Activated naive CD4-positive, alpha-beta T cell treated with anti-CD3 and anti-CD28 coated beads, Interleukin-2, amount 50 U/mL, for 24 hours (primary cell): ENCODE measurements at regions not wholly inside any gene's neighbourhood (a gene's known extent, or its start where the extent isn't known, plus 50 kb on each side); places are given as distances from the start of the nearest gene placed in this dataset.

Experiments
- H3K27ac Mint-ChIP-seq: one replicate; pipeline ENCODE4 v1.8.0; 2021; ENCODE audit warnings: mild to moderate bottlenecking, mixed read lengths
- H3K27me3 Mint-ChIP-seq: one replicate; pipeline ENCODE4 v1.8.0; 2021; ENCODE audit warnings: mixed read lengths
- H3K36me3 Mint-ChIP-seq: one replicate; pipeline ENCODE4 v1.8.0; 2021; ENCODE audit warnings: mixed read lengths
- H3K4me1 Mint-ChIP-seq: one replicate; pipeline ENCODE4 v1.8.0; 2021; ENCODE audit warnings: mixed read lengths
- H3K4me3 Mint-ChIP-seq: one replicate; pipeline ENCODE4 v1.8.0; 2021; ENCODE audit warnings: mild to moderate bottlenecking, mixed read lengths
- H3K9me3 Mint-ChIP-seq: one replicate; pipeline ENCODE4 v1.8.0; 2021; ENCODE audit warnings: mixed read lengths

DNA sequence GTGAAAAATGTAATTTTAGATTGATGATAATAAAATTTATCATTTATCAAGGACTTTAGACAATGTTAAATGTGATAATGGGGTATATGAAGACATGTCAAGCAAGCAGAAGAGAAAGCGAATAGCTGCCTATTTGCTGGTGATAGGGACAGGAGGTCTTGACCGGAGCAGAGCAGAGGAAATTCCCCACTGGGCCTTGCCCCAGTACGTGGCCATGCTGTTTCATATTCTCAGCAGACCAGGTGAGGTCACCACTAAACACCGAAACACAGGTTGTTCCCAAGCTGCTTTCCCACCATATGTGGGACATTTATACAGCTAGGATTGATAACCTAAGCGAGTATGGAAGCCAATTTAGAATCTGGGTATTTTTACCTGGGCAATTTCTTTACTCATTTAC is 1629.6 kb downstream of the FAM181B start:
- no peaks in the 10 kb centered on the region for H3K27me3 Mint-ChIP-seq
- H3K9me3 Mint-ChIP-seq = peaks cover 9% of the 10 kb centered on the region
- no peaks in the 10 kb centered on the region for H3K36me3 Mint-ChIP-seq
- no peak overlapping the region for H3K4me3 Mint-ChIP-seq
- no peaks in the 10 kb centered on the region for H3K4me1 Mint-ChIP-seq
- H3K27ac Mint-ChIP-seq = peak overlapping the region; percentile 4

DNA sequence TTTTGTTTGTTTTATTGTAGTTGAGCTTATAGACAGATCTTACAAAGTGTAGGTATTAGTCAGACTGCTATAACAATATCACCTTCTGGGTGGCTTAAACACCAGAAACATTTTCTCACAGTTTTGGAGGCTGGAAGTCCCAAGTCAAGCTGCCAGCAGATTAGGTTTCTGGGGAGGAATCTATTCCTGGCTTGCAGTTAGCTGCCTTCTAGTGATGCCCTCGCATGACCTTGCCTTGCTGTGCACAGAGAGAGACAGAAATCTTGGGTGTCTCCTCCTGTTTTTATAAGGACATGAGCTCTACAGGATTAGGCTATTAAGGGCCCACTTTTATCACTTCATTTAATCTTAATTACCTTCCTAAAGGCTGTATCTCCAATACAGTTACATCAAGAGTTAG is 1635.2 kb downstream of the FAM181B start:
- H3K4me3 Mint-ChIP-seq = no peak overlapping the region
- H3K36me3 Mint-ChIP-seq = no peaks in the 10 kb centered on the region
- H3K27me3 Mint-ChIP-seq = no peaks in the 10 kb centered on the region
- H3K4me1 Mint-ChIP-seq = no peaks in the 10 kb centered on the region
- no peaks in the 10 kb centered on the region for H3K9me3 Mint-ChIP-seq
- no peak overlapping the region for H3K27ac Mint-ChIP-seq

- Mint-ChIP-seq H3K4me3 (no peak overlapping the region), H3K9me3 (no peaks in the 10 kb centered on the region), H3K27ac (no peak overlapping the region), H3K4me1 (no peaks in the 10 kb centered on the region), H3K36me3 (no peaks in the 10 kb centered on the region), H3K27me3 (no peaks in the 10 kb centered on the region)
Observed at GRCh38 chr11:81092522-81092921, 1641.1 kb downstream of the FAM181B start.

DNA sequence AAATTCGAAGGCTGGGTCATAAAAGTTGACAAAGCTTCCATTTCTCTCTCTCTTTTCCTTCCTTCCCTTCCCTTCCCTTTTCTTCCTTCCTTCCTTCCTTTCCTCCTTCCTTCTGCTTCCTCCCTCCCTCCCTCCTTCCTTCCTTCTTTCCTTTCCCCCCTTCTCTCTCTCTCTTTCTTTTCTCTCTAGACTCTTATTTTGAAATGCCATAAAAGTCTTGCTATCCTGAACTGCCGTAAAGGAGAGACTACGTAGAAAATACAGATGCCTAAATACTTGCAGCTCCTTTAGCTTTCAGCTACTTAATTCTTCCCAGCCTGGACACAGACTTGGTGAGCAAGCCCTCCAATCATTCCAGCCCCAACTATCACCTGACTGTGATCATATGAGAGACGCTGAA is 1644.4 kb downstream of the FAM181B start:
- Mint-ChIP-seq H3K27ac (no peak overlapping the region), H3K27me3 (no peaks in the 10 kb centered on the region), H3K36me3 (no peaks in the 10 kb centered on the region), H3K9me3 (peaks cover 4% of the 10 kb centered on the region), H3K4me3 (no peak overlapping the region), H3K4me1 (no peaks in the 10 kb centered on the region)

GRCh38 chr11:81080476-81080875 is 1639.6 kb upstream of the TENM4 start:
- no peaks in the 10 kb centered on the region for H3K4me1 Mint-ChIP-seq
- H3K9me3 Mint-ChIP-seq = peaks cover 7% of the 10 kb centered on the region
- H3K27ac Mint-ChIP-seq = no peak overlapping the region
- H3K36me3 Mint-ChIP-seq = no peaks in the 10 kb centered on the region
- no peaks in the 10 kb centered on the region for H3K27me3 Mint-ChIP-seq
- no peak overlapping the region for H3K4me3 Mint-ChIP-seq

DNA sequence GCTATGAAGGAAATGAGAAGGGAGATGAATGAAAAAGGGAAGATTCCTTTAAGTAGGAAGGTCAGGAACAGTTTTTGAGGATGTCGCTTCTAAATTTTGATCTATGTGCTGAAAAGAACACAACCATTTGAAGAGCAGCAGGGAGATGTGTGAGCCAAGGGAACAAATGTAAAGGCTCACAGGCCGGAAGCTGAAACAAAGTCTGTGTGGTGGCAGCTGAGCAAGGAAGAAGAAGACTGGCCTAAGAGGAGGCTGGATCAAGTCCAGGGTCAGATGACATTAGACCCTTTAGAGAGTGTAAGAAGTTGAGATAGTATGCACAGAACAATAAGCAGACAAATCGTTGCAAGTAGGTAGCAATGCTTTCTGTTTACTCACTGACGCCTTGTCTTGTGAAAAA is 1631.4 kb upstream of the TENM4 start:
- H3K27me3 Mint-ChIP-seq = no peaks in the 10 kb centered on the region
- H3K4me3 Mint-ChIP-seq = no peak overlapping the region
- no peaks in the 10 kb centered on the region for H3K4me1 Mint-ChIP-seq
- H3K36me3 Mint-ChIP-seq = no peaks in the 10 kb centered on the region
- no peak overlapping the region for H3K27ac Mint-ChIP-seq
- H3K9me3 Mint-ChIP-seq = peaks cover 13% of the 10 kb centered on the region

DNA sequence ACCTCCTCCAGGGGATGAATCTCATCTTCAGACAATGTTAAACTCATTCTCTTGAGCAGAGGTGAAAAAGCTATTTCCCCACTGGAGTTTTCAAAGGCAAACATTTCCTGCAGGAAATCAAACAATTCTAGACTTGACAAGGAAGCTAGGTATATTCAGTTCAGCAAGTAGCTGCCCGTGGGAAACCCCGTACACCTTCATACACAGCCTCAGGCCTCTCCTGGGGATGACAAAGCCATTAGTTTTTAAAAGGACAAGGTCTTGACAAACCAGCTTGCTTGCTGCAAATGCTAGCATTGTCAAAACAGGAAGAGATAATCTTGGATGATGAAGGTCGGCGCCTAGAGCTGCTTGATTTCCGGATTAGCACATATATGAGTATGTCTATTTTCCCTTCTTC is 1630.8 kb upstream of the TENM4 start:
- Mint-ChIP-seq H3K36me3 (no peaks in the 10 kb centered on the region), H3K9me3 (peaks cover 13% of the 10 kb centered on the region), H3K4me3 (no peak overlapping the region), H3K4me1 (no peaks in the 10 kb centered on the region), H3K27me3 (no peaks in the 10 kb centered on the region), H3K27ac (no peak overlapping the region)

DNA sequence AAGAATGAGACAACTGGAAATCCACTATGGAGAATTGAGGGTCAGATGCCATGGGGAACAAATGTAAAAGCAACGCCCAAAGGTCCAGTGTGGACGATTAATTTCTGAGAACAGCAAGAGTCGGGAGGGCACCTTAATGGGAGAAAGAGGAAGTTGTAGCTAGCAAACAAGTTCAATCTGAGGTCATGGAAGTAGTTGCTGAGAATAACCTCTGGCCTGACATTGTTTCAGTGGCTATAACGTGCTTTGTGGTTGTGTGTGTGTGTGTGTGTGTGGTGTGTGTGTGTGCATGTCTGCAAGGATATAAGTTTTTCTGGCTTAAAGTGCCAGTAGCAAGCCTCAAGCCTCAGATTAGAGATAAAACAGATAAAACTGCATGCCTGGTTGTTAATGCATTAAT is 1630.1 kb upstream of the TENM4 start:
- H3K36me3 Mint-ChIP-seq = no peaks in the 10 kb centered on the region
- H3K27me3 Mint-ChIP-seq = no peaks in the 10 kb centered on the region
- no peaks in the 10 kb centered on the region for H3K4me1 Mint-ChIP-seq
- no peak overlapping the region for H3K27ac Mint-ChIP-seq
- H3K4me3 Mint-ChIP-seq = no peak overlapping the region
- peaks cover 13% of the 10 kb centered on the region for H3K9me3 Mint-ChIP-seq

- H3K36me3 Mint-ChIP-seq = no peaks in the 10 kb centered on the region
- H3K9me3 Mint-ChIP-seq = no peaks in the 10 kb centered on the region
- no peak overlapping the region for H3K4me3 Mint-ChIP-seq
- no peaks in the 10 kb centered on the region for H3K27me3 Mint-ChIP-seq
- no peaks in the 10 kb centered on the region for H3K4me1 Mint-ChIP-seq
- H3K27ac Mint-ChIP-seq = no peak overlapping the region
Observed at GRCh38 chr11:81059356-81059755, 1618.5 kb upstream of the TENM4 start.

DNA sequence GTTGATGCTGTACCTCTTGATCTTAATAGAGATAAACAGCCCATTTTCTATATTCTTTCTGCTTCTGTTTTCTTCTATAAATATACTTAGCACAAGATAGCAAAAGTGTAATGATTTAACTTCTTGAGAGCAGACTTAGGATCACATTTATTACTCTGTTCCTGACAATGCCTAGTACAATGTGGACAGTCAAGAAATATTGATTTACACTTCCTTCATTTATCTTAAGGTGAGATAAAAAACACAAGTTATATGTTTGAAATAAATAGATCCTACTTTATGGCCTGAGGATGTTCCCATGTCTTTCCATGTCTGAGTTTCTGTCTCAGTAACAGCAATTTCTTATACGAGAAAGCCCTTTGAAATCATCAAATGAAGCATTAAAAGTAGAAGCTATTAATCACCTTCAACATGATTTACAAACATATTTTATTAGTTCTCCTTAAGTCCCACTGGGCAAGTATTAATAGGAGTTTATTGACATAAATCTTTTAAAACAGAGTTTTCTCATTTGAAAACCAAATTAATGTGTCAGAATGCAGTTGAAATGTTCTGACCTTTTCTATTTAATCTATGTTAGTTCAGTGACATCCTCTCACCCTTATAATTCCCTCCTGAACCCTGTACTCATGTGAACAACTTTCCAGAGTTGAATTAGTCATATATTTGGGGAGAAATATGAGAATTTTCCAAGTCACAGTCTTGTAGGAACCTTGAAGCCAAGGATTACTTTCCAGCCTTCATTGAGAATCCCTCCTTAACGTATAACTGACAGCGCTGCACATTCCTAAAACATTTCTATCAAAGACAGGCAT is 1611.7 kb upstream of the TENM4 start:
- Mint-ChIP-seq H3K27me3 (no peaks in the 10 kb centered on the region), H3K36me3 (no peaks in the 10 kb centered on the region), H3K9me3 (no peaks in the 10 kb centered on the region), H3K4me3 (no peak overlapping the region), H3K27ac (no peak overlapping the region), H3K4me1 (no peaks in the 10 kb centered on the region)

GRCh38 chr11:81039916-81040524 is 1599.2 kb upstream of the TENM4 start:
- Mint-ChIP-seq H3K36me3 (no peaks in the 10 kb centered on the region), H3K27me3 (no peaks in the 10 kb centered on the region), H3K27ac (no peak overlapping the region), H3K9me3 (peaks cover 14% of the 10 kb centered on the region), H3K4me1 (no peaks in the 10 kb centered on the region), H3K4me3 (no peak overlapping the region)

- H3K36me3 Mint-ChIP-seq = no peaks in the 10 kb centered on the region
- no peaks in the 10 kb centered on the region for H3K4me1 Mint-ChIP-seq
- H3K27me3 Mint-ChIP-seq = no peaks in the 10 kb centered on the region
- H3K9me3 Mint-ChIP-seq = peaks cover 14% of the 10 kb centered on the region
- H3K4me3 Mint-ChIP-seq = no peak overlapping the region
- H3K27ac Mint-ChIP-seq = no peak overlapping the region
Observed at GRCh38 chr11:81036168-81036870, 1595.5 kb upstream of the TENM4 start.

DNA sequence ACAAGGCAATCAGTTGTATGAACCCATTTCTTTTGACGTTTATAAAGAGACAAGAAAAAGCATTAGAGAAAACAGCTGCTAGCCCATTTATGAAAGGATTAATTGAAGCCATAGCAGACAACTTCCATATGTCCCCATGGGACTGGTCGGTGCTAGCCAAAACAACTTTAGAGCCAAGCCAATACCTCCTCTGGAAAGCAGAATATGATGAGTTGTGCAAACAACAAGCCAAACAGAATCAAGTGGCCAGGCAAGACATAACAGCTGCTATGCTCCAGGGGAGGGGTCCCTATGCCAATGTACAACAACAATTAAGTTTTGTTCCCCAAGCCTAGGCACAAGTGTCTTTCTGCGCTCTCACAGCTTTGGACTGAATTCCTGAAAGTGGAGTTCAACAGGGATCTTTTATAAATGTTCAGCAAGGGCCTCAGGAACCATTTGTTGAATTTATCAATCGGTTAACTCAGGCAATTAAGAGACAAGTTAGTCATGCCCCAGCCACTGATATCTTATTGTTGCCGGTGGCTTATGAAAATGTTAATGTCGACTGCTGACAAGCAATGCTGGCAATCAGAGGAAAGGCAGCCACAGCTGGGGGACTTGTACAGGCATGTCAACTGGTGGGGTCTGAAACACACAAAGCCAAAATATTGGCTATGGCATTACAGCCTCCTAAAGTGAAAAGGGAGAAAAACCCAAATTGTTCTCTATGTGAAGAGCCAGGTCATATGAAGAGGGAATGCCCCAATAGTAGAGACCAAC is 1593.1 kb upstream of the TENM4 start:
- Mint-ChIP-seq H3K27me3 (no peaks in the 10 kb centered on the region), H3K36me3 (no peaks in the 10 kb centered on the region), H3K4me3 (no peak overlapping the region), H3K27ac (no peak overlapping the region), H3K9me3 (peaks cover 10% of the 10 kb centered on the region), H3K4me1 (no peaks in the 10 kb centered on the region)

- Mint-ChIP-seq H3K4me3 (no peak overlapping the region), H3K27ac (no peak overlapping the region), H3K36me3 (no peaks in the 10 kb centered on the region), H3K27me3 (no peaks in the 10 kb centered on the region), H3K4me1 (no peaks in the 10 kb centered on the region), H3K9me3 (peaks cover 10% of the 10 kb centered on the region)
Observed at GRCh38 chr11:81032906-81033305, 1592.1 kb upstream of the TENM4 start.

GRCh38 chr11:81030186-81030585 is 1589.4 kb upstream of the TENM4 start:
- no peaks in the 10 kb centered on the region for H3K4me1 Mint-ChIP-seq
- no peaks in the 10 kb centered on the region for H3K27me3 Mint-ChIP-seq
- no peak overlapping the region for H3K27ac Mint-ChIP-seq
- no peak overlapping the region for H3K4me3 Mint-ChIP-seq
- H3K9me3 Mint-ChIP-seq = no peaks in the 10 kb centered on the region
- no peaks in the 10 kb centered on the region for H3K36me3 Mint-ChIP-seq

GRCh38 chr11:81026032-81026431 is 1585.2 kb upstream of the TENM4 start:
- Mint-ChIP-seq H3K4me1 (no peaks in the 10 kb centered on the region), H3K27me3 (no peaks in the 10 kb centered on the region), H3K4me3 (no peak overlapping the region), H3K9me3 (no peaks in the 10 kb centered on the region), H3K36me3 (no peaks in the 10 kb centered on the region), H3K27ac (no peak overlapping the region)
